OCI-LY7 (cell line): ENCODE measurements at regions not wholly inside any gene's neighbourhood (a gene's known extent, or its start where the extent isn't known, plus 50 kb on each side); places are given as distances from the start of the nearest gene placed in this dataset.

Source experiments
- BruUV-seq: library from RNA; stranded (reverse); fragments of 400-500 nt; replicated peaks from 2 replicates; lab custom pipeline; 2021; lab: Mats Ljungman, UMichigan
- CTCF ChIA-PET: fragments of 300-600 bp; sonication (Branson Sonifier 250); formaldehyde crosslinking; loops from one replicate; lab custom pipeline; 2022; ENCODE audit warnings: antibody characterized with exemption; ENCODE audit not compliant: unreplicated experiment; lab: Charles Lee
- POLR2A ChIA-PET: fragments of 300-600 bp; sonication (Branson Sonifier 250); formaldehyde crosslinking; loops from one replicate; lab custom pipeline; 2022; ENCODE audit warnings: antibody characterized with exemption; lab: Charles Lee
- DNase-seq: peaks from one replicate; pipeline ENCODE4 v3.0.0-alpha.2; 2015; ENCODE audit warnings: low spot score
- H2AFZ ChIP-seq: fragments of 200-600 bp; sonication (generic), shearing (Covaris generic); 2 replicates; pipeline ENCODE4 v1.6.1; 2014; ENCODE audit warnings: mild to moderate bottlenecking, antibody characterized with exemption, low read length, moderate library complexity
- H3K27ac ChIP-seq: fragments of 200-600 bp; sonication (generic); 2 replicates; pipeline ENCODE4 v1.5.1; 2014; ENCODE audit warnings: mixed run types, low read depth, mild to moderate bottlenecking, moderate library complexity, low read length, inconsistent platforms; ENCODE audit not compliant: poor library complexity, severe bottlenecking
- H3K36me3 ChIP-seq: fragments of 200-600 bp; sonication (generic); 2 replicates; pipeline ENCODE4 v1.6.1; 2014; ENCODE audit warnings: mild to moderate bottlenecking, antibody characterized with exemption, low read length, moderate library complexity, mixed read lengths; ENCODE audit not compliant: insufficient read depth
- H3K4me1 ChIP-seq: fragments of 200-600 bp; sonication (generic); 2 replicates; pipeline ENCODE4 v1.5.1; 2014; ENCODE audit warnings: mild to moderate bottlenecking, low read length; ENCODE audit not compliant: insufficient read depth, poor library complexity, severe bottlenecking
- H3K4me2 ChIP-seq: fragments of 200-600 bp; sonication (generic); 2 replicates; pipeline ENCODE4 v1.6.1; 2014; ENCODE audit warnings: mild to moderate bottlenecking, low read length
- H3K4me3 ChIP-seq: fragments of 200-600 bp; sonication (generic); 2 replicates; pipeline ENCODE4 v1.5.1; 2014; ENCODE audit warnings: mild to moderate bottlenecking, low read depth, low read length; ENCODE audit not compliant: poor library complexity, severe bottlenecking
- H3K79me2 ChIP-seq: fragments of 200-600 bp; sonication (generic); 2 replicates; pipeline ENCODE4 v1.6.1; 2016; ENCODE audit warnings: low read depth, mild to moderate bottlenecking, low read length, moderate library complexity, mixed read lengths; ENCODE audit not compliant: insufficient read depth
- H3K9me2 ChIP-seq: fragments of 200-600 bp; sonication (generic); 2 replicates; pipeline ENCODE4 v1.6.1; 2016; ENCODE audit warnings: mild to moderate bottlenecking, low read length, mixed read lengths; ENCODE audit not compliant: insufficient read depth
- H3K9me3 ChIP-seq: fragments of 200-600 bp; sonication (generic); 2 replicates; pipeline ENCODE4 v1.6.1; 2014; ENCODE audit warnings: mild to moderate bottlenecking, mixed run types, low read length, mixed read lengths
- H4K20me1 ChIP-seq: fragments of 200-600 bp; sonication (generic); 2 replicates; pipeline ENCODE4 v1.6.1; 2014; ENCODE audit warnings: mild to moderate bottlenecking, antibody characterized with exemption, low read length, moderate library complexity, mixed read lengths; ENCODE audit not compliant: insufficient read depth
- CTCF ChIP-seq: fragments of 200-600 bp; sonication (generic); conservative IDR thresholded peaks from 2 replicates; pipeline ENCODE4 v1.5.1; 2014; ENCODE audit warnings: mild to moderate bottlenecking, antibody characterized with exemption, low read length, moderate library complexity, mixed read lengths
- EZH2phosphoT487 ChIP-seq: fragments of 200-600 bp; sonication (generic); IDR thresholded peaks from 2 replicates; pipeline ENCODE4 v1.6.1; 2018; ENCODE audit warnings: low read depth, borderline replicate concordance, mild to moderate bottlenecking, mixed run types, antibody characterized with exemption, low read length, moderate library complexity, mixed read lengths
- intact Hi-C: fragments of 100-400 bp; cut with micrococcal nuclease; formaldehyde crosslinking; loops from one replicate; pipeline ENCODE4 v1.10.0; 2022; ENCODE audit not compliant: unreplicated experiment

GRCh38 chr9:93814077-93814956 lies 140.8 kb downstream of the BARX1 start:
- ChIA-PET CTCF (no interaction called here), POLR2A (no interaction called here)
- Histone ChIP-seq H3K4me2 (no peak overlapping the region), H2AFZ (no peak overlapping the region), H3K4me1 (no peaks in the 10 kb centered on the region), H3K9me2 (no peaks in the 10 kb centered on the region), H3K79me2 (no peaks in the 10 kb centered on the region), H3K27ac (no peak overlapping the region), H4K20me1 (no peaks in the 10 kb centered on the region), H3K9me3 (no peaks in the 10 kb centered on the region), H3K4me3 (no peak overlapping the region), H3K36me3 (no peaks in the 10 kb centered on the region)
- no peak for DNase-seq
- TF ChIP-seq EZH2phosphoT487 (no peak), CTCF (no peak)
- intact Hi-C loops, result no loop called here
- BruUV-seq, result no TSS peak

- intact Hi-C loops, result no loop called here
- no peak overlapping the region for H2AFZ ChIP-seq
- CTCF ChIA-PET, result no interaction called here
- DNase-seq, result no peak
- H3K4me2 ChIP-seq, result no peak overlapping the region
- no peaks in the 10 kb centered on the region for H3K9me3 ChIP-seq
- BruUV-seq, result no TSS peak
- H3K4me3 ChIP-seq, result no peak overlapping the region
- H3K27ac ChIP-seq, result no peak overlapping the region
- H3K9me2 ChIP-seq, result no peaks in the 10 kb centered on the region
- H3K36me3 ChIP-seq, result no peaks in the 10 kb centered on the region
- H4K20me1 ChIP-seq, result no peaks in the 10 kb centered on the region
- POLR2A ChIA-PET, result interaction anchor here (0.5 kb wide), 1 partner anchor 1388 kb away, joined by 3 read pairs; no protein-coding TSS in a partner anchor
- TF ChIP-seq CTCF (no peak), EZH2phosphoT487 (no peak)
- no peaks in the 10 kb centered on the region for H3K79me2 ChIP-seq
- H3K4me1 ChIP-seq, result no peaks in the 10 kb centered on the region
Observed at GRCh38 chr9:93813221-93814076, 141.7 kb downstream of the BARX1 start.

GRCh38 chr9:93812410-93812668 lies 142.8 kb downstream of the BARX1 start:
- CTCF ChIA-PET, result no interaction called here
- no peaks in the 10 kb centered on the region for H4K20me1 ChIP-seq
- BruUV-seq, result no TSS peak

More at GRCh38 chr9:93812410-93812668, 142.8 kb downstream of the BARX1 start:
- no peak overlapping the region for H3K27ac ChIP-seq
- no peak for DNase-seq
- intact Hi-C loops, result no loop called here
- H3K9me3 ChIP-seq, result no peaks in the 10 kb centered on the region
- H3K4me3 ChIP-seq, result no peak overlapping the region
- TF ChIP-seq EZH2phosphoT487 (no peak), CTCF (no peak)
- no peaks in the 10 kb centered on the region for H3K79me2 ChIP-seq
- POLR2A ChIA-PET, result no interaction called here
- H3K36me3 ChIP-seq, result no peaks in the 10 kb centered on the region
- no peak overlapping the region for H3K4me2 ChIP-seq
- H3K4me1 ChIP-seq, result no peaks in the 10 kb centered on the region
- no peaks in the 10 kb centered on the region for H3K9me2 ChIP-seq
- no peak overlapping the region for H2AFZ ChIP-seq
